Epithelial cell of esophagus (primary cell): ENCODE measurements at regions not wholly inside any gene's neighbourhood (a gene's known extent, or its start where the extent isn't known, plus 50 kb on each side); places are given as distances from the start of the nearest gene placed in this dataset.

Experiments
- DNase-seq: peaks from one replicate; pipeline ENCODE4 v3.0.0; 2010; ENCODE audit warnings: low read depth
- H3K4me3 ChIP-seq: 2 replicates; pipeline ENCODE4 v1.5.1; 2011; ENCODE audit warnings: mild to moderate bottlenecking, low read length, control low read depth
- TF ChIP-seq, protein P1 (sequence below): IDR thresholded peaks from 2 replicates; pipeline ENCODE4 v1.5.1; 2011; ENCODE audit warnings: low read depth, mild to moderate bottlenecking, low read length, control low read depth, inconsistent platforms; ENCODE audit not compliant: insufficient read depth; ENCODE audit errors: missing control alignments

DNA sequence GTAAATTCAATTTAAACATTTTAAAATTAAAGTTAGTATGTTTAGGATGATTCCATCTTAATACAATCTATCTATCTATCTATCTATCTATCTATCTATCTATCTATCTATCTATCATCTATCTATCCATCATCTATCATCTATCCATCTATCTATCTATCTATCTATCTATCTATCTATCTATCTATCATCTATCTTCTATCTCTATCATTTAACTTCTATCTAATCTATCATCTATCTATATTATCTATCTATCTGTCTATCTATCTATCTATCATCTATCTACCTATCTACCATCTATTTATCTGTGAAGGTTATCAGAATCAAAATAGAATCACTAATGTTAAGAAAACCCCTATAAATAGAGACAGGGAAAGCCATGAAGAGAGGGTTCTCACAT lies 78.3 kb downstream of the RAMP3 start:
- TF ChIP-seq, protein P1, sequence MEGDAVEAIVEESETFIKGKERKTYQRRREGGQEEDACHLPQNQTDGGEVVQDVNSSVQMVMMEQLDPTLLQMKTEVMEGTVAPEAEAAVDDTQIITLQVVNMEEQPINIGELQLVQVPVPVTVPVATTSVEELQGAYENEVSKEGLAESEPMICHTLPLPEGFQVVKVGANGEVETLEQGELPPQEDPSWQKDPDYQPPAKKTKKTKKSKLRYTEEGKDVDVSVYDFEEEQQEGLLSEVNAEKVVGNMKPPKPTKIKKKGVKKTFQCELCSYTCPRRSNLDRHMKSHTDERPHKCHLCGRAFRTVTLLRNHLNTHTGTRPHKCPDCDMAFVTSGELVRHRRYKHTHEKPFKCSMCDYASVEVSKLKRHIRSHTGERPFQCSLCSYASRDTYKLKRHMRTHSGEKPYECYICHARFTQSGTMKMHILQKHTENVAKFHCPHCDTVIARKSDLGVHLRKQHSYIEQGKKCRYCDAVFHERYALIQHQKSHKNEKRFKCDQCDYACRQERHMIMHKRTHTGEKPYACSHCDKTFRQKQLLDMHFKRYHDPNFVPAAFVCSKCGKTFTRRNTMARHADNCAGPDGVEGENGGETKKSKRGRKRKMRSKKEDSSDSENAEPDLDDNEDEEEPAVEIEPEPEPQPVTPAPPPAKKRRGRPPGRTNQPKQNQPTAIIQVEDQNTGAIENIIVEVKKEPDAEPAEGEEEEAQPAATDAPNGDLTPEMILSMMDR: no peak
- no peak overlapping the region for H3K4me3 ChIP-seq
- no peak for DNase-seq

DNA sequence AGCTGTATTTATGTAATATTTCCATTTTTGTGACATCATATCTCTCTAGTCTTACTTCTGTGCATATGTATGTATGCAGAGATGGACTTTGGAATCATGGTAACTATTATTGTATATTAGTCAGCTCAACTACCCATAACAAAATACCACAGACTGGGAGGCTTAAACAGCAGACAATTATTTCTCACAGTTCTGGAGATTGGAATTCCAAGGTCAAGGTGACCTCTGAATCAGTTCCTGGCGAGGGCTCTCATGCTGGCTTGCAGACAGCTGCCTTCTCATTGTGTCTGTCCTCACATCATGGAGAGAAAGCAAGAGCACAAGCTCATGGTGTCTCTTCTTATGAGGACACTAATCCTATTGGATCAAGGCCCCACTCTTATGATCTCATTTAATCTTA lies 79.1 kb downstream of the RAMP3 start:
- DNase-seq: no peak
- H3K4me3 ChIP-seq: no peak overlapping the region
- TF ChIP-seq, protein P1: no peak

DNA sequence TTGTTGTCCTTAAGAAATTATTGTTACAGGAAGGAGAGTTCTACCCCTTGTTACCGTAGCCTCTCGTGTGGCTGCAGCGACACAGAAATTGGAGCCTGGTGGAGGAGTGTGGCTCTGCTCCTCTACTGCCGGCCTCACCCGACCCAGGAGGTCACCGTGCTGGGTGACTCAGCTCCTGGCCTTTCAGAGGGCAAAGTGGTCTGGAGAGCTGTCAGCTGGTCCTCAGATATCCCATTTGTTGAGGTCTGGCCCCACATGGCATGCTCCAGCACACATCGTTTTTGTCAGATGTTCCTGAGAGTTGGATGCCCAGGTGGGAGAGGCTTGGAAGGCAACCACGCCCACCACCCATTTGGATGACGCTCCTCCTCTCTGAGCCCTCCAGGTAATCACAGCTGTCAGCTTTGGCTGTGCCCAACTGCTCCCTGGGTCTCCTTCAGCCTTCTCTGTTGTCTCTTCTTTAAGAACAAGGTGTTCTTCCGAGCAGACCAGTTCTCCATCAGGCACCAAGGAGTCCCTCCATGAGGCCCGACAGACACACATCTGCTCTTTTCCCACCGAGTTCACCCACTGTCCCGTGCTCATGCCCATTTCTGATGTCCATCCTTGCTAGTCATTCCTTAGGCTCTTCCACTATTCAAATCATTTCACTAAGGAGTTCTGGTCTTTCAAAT lies 80.3 kb downstream of the RAMP3 start:
- H3K4me3 ChIP-seq: no peak overlapping the region
- TF ChIP-seq, protein P1: no peak
- no peak for DNase-seq

- peak; percentile 66 for DNase-seq
- no peak overlapping the region for H3K4me3 ChIP-seq
- TF ChIP-seq, protein P1: no peak
Measured at GRCh38 chr7:45238806-45239205, 81.2 kb downstream of the RAMP3 start.

GRCh38 chr7:45239486-45239885 lies 81.9 kb downstream of the RAMP3 start:
- H3K4me3 ChIP-seq: no peak overlapping the region
- TF ChIP-seq, protein P1: no peak
- peak; percentile 79 for DNase-seq

GRCh38 chr7:45240273-45240771 lies 82.7 kb downstream of the RAMP3 start:
- TF ChIP-seq, protein P1: no peak
- H3K4me3 ChIP-seq: no peak overlapping the region
- DNase-seq: peak; percentile 23

GRCh38 chr7:45240926-45241325 lies 83.3 kb downstream of the RAMP3 start:
- TF ChIP-seq, protein P1: no peak
- no peak overlapping the region for H3K4me3 ChIP-seq
- DNase-seq: no peak
